NT2/D1 (cell line): ENCODE measurements at regions not wholly inside any gene's neighbourhood (a gene's known extent, or its start where the extent isn't known, plus 50 kb on each side); places are given as distances from the start of the nearest gene placed in this dataset.

ENCODE experiments used
- DNase-seq: peaks from one replicate; pipeline ENCODE4 v3.0.0-alpha.2; 2011; ENCODE audit warnings: low read depth, low spot score
- H3K27me3 ChIP-seq: 2 replicates; pipeline ENCODE4 v1.6.0; 2011; ENCODE audit warnings: mild to moderate bottlenecking; ENCODE audit not compliant: insufficient read length, insufficient read depth
- H3K36me3 ChIP-seq: 2 replicates; pipeline ENCODE4 v1.6.1; 2011; ENCODE audit warnings: mild to moderate bottlenecking, low read length, mixed read lengths; ENCODE audit not compliant: insufficient read depth, insufficient read length
- H3K4me1 ChIP-seq: 2 replicates; pipeline ENCODE4 v1.5.1; 2011; ENCODE audit not compliant: insufficient read depth, insufficient read length
- H3K4me3 ChIP-seq: 2 replicates; pipeline ENCODE4 v1.5.1; 2011; ENCODE audit warnings: low read depth; ENCODE audit not compliant: insufficient read length
- H3K9ac ChIP-seq: 2 replicates; pipeline ENCODE4 v1.6.0; 2011; ENCODE audit warnings: low read depth; ENCODE audit not compliant: insufficient read length
- H3K9me3 ChIP-seq: 2 replicates; pipeline ENCODE4 v1.5.1; 2011; ENCODE audit warnings: mild to moderate bottlenecking, low read length; ENCODE audit not compliant: insufficient read depth
- SUZ12 ChIP-seq: IDR thresholded peaks from 2 replicates; pipeline ENCODE4 v1.6.1; 2011; ENCODE audit not compliant: insufficient read length, insufficient read depth; ENCODE audit errors: extremely low read depth
- YY1 ChIP-seq: IDR thresholded peaks from 2 replicates; pipeline ENCODE4 v1.6.1; 2011; ENCODE audit not compliant: insufficient read length, insufficient read depth
- ZNF274 ChIP-seq: IDR thresholded peaks from 2 replicates; pipeline ENCODE4 v1.6.1; 2011; ENCODE audit warnings: mild to moderate bottlenecking, low read depth, low read length

DNA sequence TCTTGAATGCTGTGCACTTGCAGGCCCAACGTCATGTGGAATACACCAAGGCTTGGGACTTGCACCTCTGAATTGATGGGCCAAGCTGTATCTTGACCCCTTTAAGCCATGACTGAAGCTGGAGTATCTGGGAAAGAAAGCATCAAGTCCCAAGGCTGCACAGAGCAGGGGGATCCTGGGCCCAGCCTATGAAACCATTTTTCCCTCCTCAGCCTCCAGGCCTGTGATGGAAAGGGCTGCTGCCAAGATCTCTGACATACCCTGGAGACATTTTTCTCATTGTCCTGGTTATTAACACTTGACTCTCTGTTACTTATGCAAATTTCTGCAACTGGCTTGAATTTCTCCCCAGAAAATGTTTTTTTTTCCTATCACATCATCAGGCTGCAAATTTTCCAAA is 174.0 kb upstream of the SNX2 start:
- no peaks in the 10 kb centered on the region for H3K27me3 ChIP-seq
- no peak for DNase-seq
- peaks cover 12% of the 10 kb centered on the region; the same call in 1 of the 2 replicates for H3K9me3 ChIP-seq
- H3K4me3 ChIP-seq: no peak overlapping the region
- H3K4me1 ChIP-seq: no peaks in the 10 kb centered on the region
- H3K36me3 ChIP-seq: no peaks in the 10 kb centered on the region
- TF ChIP-seq SUZ12 (no peak), ZNF274 (no peak), YY1 (no peak)
- no peak overlapping the region for H3K9ac ChIP-seq

DNA sequence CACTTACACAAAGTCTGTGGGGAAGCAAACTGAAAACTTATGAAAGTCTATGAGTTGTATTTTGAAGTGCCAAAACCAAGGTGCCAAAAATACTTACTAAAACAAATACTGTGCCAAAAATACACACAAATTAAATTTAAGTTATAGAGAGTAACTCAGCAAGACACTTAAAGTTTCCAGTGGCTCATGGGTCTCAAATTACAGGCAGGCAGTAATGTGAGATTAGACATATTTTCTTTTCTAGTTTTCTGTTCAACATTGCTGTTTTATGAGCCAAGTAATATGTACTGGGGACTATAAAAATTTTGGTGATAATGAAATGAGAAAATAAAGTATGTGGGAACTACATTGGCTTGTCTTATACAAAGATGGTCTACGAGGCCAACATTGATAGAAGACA is 172.2 kb upstream of the SNX2 start:
- no peaks in the 10 kb centered on the region for H3K4me1 ChIP-seq
- no peak overlapping the region for H3K9ac ChIP-seq
- no peaks in the 10 kb centered on the region for H3K36me3 ChIP-seq
- no peak for TF ChIP-seq SUZ12
- H3K4me3 ChIP-seq: no peak overlapping the region
- H3K9me3 ChIP-seq: peaks cover 12% of the 10 kb centered on the region; the same call in 1 of the 2 replicates
- no peak for DNase-seq
- no peaks in the 10 kb centered on the region for H3K27me3 ChIP-seq

DNA sequence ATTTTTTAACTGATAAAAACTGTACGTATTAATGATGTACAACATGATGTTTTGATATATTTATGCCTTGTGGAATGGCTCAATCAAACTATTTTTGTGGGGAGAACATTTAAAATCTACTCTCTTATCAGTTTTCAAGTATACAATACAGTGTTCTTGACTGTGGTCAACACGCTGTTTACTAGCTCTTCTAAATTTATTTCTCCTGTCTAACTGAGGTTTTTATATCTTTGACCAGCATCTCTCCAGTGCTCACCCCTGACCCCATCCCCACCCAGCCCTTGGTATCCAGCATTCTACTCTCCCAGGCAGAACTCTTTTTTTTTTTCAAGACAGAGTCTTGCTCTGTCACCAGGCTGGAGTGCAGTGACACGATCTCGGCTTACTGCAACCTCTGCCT is 169.6 kb upstream of the SNX2 start:
- Histone ChIP-seq H3K36me3 (no peaks in the 10 kb centered on the region), H3K27me3 (no peaks in the 10 kb centered on the region), H3K4me1 (no peaks in the 10 kb centered on the region), H3K9me3 (peaks cover 7% of the 10 kb centered on the region; the same call in 1 of the 2 replicates), H3K4me3 (no peak overlapping the region), H3K9ac (no peak overlapping the region)
- DNase-seq: no peak
- TF ChIP-seq YY1 (no peak), ZNF274 (no peak), SUZ12 (no peak)

DNA sequence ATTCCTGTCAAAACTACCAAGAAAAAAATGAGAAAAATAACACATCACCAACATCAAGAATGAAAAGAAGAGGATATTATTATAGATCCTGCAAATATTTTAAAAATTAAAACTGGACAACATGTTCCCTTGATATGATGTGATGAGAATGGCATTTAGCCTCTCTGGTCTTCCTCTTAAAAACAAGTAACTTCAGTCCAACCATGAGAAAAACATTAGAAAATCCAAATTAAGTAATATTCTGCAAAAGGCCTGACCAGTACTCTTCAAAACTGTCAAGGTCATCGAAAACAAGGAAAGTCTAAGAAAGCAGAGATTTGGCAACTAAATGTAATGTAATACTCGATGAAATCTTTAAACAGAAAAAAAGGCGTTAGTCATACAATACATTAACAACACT is 167.1 kb upstream of the SNX2 start:
- TF ChIP-seq ZNF274 (no peak), SUZ12 (no peak), YY1 (no peak)
- H3K9ac ChIP-seq: no peak overlapping the region
- no peaks in the 10 kb centered on the region for H3K4me1 ChIP-seq
- H3K4me3 ChIP-seq: no peak overlapping the region
- no peaks in the 10 kb centered on the region for H3K27me3 ChIP-seq
- no peak for DNase-seq
- H3K36me3 ChIP-seq: no peaks in the 10 kb centered on the region
- no peaks in the 10 kb centered on the region for H3K9me3 ChIP-seq

DNA sequence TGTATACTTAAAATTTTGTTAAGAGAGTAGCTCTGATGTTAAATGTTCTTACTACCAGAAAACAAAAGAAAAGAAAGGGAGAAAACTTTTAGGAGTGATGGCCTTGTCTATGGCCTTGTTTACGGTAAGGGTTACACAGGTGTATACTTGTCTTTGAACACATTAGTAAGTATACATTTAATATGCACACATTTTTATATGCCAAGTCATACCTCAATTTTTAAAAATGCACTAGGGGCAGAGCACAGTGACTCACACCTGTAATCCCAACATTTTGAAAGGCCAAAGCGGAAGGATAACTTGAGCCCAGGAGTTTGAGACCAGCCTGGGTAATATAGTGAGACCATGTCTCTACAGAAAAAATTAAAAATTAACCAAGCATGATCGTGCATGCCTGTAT is 166.7 kb upstream of the SNX2 start:
- no peaks in the 10 kb centered on the region for H3K4me1 ChIP-seq
- TF ChIP-seq SUZ12 (no peak), ZNF274 (no peak), YY1 (no peak)
- DNase-seq: no peak

DNA sequence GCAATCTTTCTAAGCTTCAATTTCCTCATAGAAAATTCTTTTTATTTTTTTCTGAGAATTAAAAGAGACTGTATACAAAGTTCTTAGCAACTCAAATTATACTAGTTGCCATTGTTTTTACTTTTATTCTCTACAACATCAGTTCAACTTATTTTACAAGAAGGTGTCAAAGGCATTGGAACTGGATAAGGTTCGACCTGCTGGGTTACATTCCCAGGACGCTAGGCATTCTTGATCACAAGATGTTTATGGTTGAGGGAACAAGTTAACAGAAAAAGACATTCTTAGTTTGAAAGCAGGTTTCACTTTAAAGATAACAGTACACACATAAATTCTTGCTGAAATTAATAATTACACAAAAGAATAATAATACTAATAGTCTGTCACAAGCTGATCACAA is 163.5 kb upstream of the SNX2 start:
- Histone ChIP-seq H3K9ac (no peak overlapping the region), H3K9me3 (no peaks in the 10 kb centered on the region), H3K27me3 (no peaks in the 10 kb centered on the region), H3K4me1 (no peaks in the 10 kb centered on the region), H3K4me3 (no peak overlapping the region), H3K36me3 (no peaks in the 10 kb centered on the region)
- TF ChIP-seq YY1 (no peak), ZNF274 (no peak), SUZ12 (no peak)
- DNase-seq: no peak

More for the DNA sequence above, 166.7 kb upstream of the SNX2 start:
- no peak overlapping the region for H3K4me3 ChIP-seq
- H3K36me3 ChIP-seq: no peaks in the 10 kb centered on the region
- no peaks in the 10 kb centered on the region for H3K9me3 ChIP-seq
- H3K27me3 ChIP-seq: no peaks in the 10 kb centered on the region
- no peak overlapping the region for H3K9ac ChIP-seq

DNA sequence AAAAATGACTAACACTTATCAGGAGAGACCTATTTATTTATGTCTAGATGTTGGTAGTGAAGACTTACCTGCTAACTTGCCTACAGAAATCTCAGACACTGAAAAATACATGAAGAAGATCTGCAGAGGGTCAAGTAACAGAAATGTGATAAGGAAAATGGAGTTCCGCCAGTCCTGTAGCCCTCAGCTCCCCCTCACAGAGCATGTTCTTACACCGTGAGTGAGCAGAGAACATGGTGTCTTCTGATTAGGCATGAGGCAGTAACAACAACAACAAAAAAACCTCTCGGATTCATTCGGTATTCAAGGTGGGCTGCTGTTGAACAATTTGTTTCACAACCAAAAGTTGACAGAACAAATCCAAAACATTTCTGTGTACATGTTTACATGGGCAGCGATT is 162.0 kb upstream of the SNX2 start:
- Histone ChIP-seq H3K4me3 (no peak overlapping the region), H3K9ac (no peak overlapping the region), H3K27me3 (no peaks in the 10 kb centered on the region), H3K36me3 (no peaks in the 10 kb centered on the region), H3K4me1 (no peaks in the 10 kb centered on the region), H3K9me3 (no peaks in the 10 kb centered on the region)
- no peak for DNase-seq
- TF ChIP-seq YY1: no peak
- no peak for TF ChIP-seq ZNF274
- no peak for TF ChIP-seq SUZ12

DNA sequence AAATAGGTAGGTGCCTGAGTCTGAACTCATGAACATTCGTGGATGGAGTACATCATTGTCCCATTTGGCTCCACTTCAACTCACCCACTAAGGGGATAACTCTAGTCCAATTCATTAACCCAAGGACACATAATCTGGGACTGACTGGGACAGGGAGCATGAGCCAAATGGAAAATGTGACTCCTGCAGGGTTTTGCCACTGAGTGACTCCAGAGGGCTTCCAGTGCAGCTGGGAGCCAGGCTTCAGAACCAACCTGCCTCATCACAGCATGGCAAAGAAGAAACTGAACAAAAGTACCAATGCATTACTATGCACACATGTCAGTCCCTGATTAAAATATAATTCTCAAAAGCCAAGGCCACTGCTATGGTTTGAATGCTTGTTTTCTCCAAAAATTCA is 159.7 kb upstream of the SNX2 start:
- Histone ChIP-seq H3K36me3 (no peaks in the 10 kb centered on the region), H3K9ac (no peak overlapping the region), H3K27me3 (no peaks in the 10 kb centered on the region), H3K4me1 (no peaks in the 10 kb centered on the region), H3K4me3 (no peak overlapping the region), H3K9me3 (no peaks in the 10 kb centered on the region)
- TF ChIP-seq SUZ12 (no peak), ZNF274 (no peak), YY1 (no peak)
- DNase-seq: no peak
